ENCODE measurements at regions not wholly inside any gene's neighbourhood (a gene's known extent, or its start where the extent isn't known, plus 50 kb on each side); places are given as distances from the start of the nearest gene placed in this dataset.

DNA sequence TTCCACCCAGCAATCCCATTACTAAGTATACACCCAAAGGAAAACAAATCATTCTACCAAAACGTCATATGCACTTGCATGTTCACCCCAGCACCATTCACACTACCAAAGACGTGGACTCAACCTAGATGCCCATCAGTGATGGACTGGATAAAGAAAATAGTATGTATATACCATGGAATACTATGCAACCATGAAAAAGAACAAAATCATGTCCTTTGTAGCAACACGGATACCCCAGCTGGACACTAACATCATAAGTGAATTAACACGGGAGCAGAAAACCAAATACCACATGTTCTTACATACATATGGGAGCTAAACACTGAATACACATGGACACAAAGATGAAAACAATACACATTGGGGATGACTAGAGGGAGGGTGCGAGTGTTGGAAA, 309.1 kb upstream of the KLF3 start:
- TF ChIP-seq, protein P1, sequence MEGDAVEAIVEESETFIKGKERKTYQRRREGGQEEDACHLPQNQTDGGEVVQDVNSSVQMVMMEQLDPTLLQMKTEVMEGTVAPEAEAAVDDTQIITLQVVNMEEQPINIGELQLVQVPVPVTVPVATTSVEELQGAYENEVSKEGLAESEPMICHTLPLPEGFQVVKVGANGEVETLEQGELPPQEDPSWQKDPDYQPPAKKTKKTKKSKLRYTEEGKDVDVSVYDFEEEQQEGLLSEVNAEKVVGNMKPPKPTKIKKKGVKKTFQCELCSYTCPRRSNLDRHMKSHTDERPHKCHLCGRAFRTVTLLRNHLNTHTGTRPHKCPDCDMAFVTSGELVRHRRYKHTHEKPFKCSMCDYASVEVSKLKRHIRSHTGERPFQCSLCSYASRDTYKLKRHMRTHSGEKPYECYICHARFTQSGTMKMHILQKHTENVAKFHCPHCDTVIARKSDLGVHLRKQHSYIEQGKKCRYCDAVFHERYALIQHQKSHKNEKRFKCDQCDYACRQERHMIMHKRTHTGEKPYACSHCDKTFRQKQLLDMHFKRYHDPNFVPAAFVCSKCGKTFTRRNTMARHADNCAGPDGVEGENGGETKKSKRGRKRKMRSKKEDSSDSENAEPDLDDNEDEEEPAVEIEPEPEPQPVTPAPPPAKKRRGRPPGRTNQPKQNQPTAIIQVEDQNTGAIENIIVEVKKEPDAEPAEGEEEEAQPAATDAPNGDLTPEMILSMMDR (IDR thresholded peaks at IDR 0.05; ENCODE audit: extremely low read depth, missing control alignments), result no peak
- DNase-seq (ENCODE audit: low spot score), result no peak

DNA sequence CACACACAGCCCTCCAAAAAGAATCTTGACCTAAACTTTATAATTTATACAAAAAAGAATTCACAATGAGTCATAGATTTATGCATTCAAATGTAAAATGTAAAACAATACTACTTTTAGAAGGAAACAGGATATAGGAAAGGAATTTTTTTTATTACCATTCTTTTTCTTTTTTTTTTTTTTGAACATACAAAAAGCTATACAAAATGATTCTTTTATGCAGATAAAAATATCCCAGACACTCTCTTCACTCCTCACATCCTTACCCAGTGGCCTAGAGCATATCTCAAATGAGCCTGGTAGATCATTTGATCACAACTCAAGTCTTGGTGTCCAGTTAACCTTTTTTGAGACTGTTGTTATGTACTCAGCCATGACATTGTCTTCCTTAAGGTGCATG, 307.3 kb upstream of the KLF3 start:
- DNase-seq (ENCODE audit: low spot score), result no peak
- TF ChIP-seq, protein P1 (IDR thresholded peaks at IDR 0.05; ENCODE audit: extremely low read depth, missing control alignments), result no peak

DNA sequence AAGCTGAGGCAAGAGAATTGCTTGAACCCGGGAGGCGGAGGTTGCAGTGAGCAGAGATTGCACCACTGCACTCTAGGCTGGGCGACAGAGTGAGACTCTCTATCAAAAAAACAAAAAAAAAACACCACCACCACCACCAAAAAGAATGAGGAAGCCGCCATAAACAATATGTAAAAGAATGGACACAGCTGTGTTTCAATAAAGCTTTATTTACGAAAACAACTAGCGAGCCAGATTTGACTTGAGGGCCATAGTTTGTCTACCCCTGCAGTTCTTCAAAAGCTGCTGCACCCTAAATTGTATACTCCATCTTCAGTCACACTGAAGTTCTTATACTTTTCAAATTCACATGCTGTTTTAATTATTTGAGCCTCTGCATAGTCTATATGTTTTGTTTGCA, 306.5 kb upstream of the KLF3 start:
- TF ChIP-seq, protein P1 (IDR thresholded peaks at IDR 0.05; ENCODE audit: extremely low read depth, missing control alignments), result no peak
- no peak for DNase-seq (ENCODE audit: low spot score)

DNA sequence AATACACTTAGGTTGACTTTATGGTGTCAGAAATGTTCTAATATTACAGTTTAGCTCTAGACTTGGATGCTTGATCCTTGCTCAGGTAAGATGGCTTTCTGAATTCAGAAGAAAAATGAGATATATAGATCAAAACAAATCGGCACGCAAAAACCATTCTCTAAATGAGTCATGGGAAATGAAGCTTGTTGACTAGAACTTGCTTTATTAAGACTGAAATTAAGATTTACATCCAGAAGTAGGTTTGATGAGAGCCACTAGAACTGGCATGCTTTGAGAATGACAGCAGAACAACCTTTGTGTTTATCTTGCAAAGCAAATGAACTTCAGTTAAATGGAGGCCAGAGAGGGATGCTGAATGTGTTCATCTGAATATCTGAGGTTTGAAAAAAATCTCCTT, 304.9 kb upstream of the KLF3 start:
- TF ChIP-seq, protein P1 (IDR thresholded peaks at IDR 0.05; ENCODE audit: extremely low read depth, missing control alignments), result no peak

DNA sequence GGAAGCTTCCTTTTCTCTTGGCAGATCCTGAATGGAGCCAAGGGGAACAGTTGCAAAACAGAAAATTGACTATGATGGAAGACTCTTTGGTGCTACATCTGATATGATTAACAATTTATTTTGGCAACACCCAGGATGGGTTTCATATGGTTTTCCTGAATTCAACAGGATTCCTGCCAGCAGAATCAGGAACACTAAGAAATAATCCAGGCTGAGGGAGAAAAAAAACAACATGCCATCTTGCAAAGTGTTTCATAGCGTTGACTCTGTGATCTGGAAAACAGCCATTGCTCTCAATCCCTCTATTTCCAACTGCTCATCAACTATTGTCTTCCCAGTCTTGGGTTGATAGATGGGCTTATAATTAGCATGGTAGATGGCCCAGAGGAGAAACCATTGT, 303.8 kb upstream of the KLF3 start:
- TF ChIP-seq, protein P1 (IDR thresholded peaks at IDR 0.05; ENCODE audit: extremely low read depth, missing control alignments), result no peak
- DNase-seq (ENCODE audit: low spot score), result no peak

More for the DNA sequence above, 304.9 kb upstream of the KLF3 start:
- DNase-seq (ENCODE audit: low spot score), result no peak

DNA sequence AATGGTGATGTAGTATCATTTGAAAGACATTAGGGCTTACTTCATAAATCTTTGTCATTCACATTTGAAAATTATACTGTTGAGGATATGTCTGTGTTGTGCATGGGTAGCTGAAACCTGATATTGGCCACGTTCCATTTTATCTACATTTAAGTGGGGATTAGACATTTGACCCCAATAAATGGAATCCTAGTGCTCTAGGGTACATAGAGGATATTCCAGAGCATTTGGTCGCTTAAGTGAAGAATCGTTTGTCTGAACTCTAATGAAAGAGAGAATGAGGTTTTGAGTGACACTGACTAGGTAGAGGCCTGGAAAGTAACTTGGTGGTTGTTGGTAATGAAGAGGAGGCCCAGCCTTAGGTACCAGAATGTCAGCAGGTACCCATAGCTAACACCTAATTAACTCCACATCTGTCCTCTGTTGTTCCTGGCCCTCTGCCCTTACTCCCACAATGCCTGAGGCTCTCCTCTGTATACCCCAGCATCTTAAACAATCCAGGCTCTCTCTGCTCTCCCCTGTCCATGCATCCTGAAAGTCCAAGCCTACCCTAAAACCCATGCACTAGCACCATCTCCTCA, 299.5 kb upstream of the KLF3 start:
- TF ChIP-seq, protein P1 (IDR thresholded peaks at IDR 0.05; ENCODE audit: extremely low read depth, missing control alignments), result no peak
- DNase-seq (ENCODE audit: low spot score), result no peak

DNA sequence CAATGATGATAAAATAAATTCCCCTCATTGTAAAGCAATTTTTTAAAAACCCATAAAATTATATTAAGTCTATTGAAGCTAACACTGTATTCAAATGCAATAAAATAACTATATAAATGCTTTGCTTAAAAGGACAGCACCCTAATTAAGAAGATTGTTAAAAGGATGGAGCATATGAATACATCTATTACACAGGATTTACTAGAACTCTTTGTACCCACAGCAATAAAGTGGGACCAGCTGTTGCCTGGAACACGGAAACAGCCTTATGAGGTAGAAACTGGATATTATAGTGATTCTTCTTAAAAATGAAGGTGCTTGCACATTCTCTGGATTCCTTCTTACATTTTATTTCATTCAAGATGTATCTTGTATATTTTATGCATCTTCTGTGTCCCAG, 298.7 kb upstream of the KLF3 start:
- DNase-seq (ENCODE audit: low spot score), result no peak

More for the DNA sequence above, 298.7 kb upstream of the KLF3 start:
- TF ChIP-seq, protein P1 (IDR thresholded peaks at IDR 0.05; ENCODE audit: extremely low read depth, missing control alignments), result no peak

Data from GM20000 (cell line).